ENCODE measurements at regions not wholly inside any gene's neighbourhood (a gene's known extent, or its start where the extent isn't known, plus 50 kb on each side); places are given as distances from the start of the nearest gene placed in this dataset.

DNA sequence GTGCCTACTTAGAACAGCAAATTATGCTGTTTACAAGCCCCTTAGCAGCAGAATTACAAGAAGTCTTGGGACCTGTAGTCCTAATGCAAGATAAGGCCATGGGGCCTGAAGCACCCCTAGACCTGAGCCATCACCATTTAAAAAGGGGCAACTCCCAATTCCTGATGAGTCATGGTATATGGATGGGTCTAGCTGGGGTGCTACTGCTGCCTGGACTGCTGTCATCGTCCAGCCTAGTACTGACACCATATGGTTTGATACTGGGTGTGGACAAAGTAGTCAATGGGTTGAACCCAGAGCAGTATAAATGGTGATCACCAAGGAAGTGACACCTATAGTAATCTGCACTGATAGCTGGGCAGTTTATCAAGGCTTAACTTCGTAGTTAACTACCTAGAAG is 450.0 kb downstream of the IPMK start:
- no peak for ATAC-seq

DNA sequence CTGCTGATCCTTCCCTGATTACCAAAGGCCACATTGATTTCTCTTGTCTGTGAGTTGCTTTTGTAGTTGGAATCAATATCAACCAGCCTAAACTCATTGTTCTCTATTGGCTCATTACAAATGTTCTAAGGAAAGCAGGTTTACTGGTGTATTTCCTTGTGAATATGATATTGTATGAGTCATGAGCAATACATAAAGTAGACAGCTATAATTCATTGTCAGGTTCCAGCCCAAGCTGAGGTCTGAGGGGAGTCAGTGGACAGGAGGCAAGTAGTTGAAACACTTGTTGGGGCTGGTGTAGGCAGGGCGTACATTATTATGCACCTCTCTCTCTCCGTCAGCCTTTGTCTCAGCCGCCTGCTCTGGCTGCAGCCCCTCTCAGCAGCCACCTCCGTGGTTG is 451.7 kb downstream of the IPMK start:
- ATAC-seq = no peak
- TF ChIP-seq TCF4 (CRISPR knock-in tag; IDR thresholded peaks at IDR 0.05; ENCODE audit: borderline replicate concordance) (no peak), GLIS3 (CRISPR knock-in tag; IDR thresholded peaks at IDR 0.05) (no peak), CSDC2 (CRISPR knock-in tag; IDR thresholded peaks at IDR 0.05) (no peak), OSR1 (CRISPR knock-in tag; IDR thresholded peaks at IDR 0.05) (no peak)

More for the DNA sequence above, 450.0 kb downstream of the IPMK start:
- no peak for TF ChIP-seq PPARA (CRISPR knock-in tag; IDR thresholded peaks at IDR 0.05; ENCODE audit: borderline replicate concordance)
- TF ChIP-seq, protein P1, sequence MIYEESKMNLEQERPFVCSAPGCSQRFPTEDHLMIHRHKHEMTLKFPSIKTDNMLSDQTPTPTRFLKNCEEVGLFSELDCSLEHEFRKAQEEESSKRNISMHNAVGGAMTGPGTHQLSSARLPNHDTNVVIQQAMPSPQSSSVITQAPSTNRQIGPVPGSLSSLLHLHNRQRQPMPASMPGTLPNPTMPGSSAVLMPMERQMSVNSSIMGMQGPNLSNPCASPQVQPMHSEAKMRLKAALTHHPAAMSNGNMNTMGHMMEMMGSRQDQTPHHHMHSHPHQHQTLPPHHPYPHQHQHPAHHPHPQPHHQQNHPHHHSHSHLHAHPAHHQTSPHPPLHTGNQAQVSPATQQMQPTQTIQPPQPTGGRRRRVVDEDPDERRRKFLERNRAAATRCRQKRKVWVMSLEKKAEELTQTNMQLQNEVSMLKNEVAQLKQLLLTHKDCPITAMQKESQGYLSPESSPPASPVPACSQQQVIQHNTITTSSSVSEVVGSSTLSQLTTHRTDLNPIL (CRISPR knock-in tag; IDR thresholded peaks at IDR 0.05; ENCODE audit: low read depth) = no peak
- TF ChIP-seq ZNF565 (CRISPR knock-in tag; conservative IDR thresholded peaks at IDR 0.05; ENCODE audit: low read depth) = no peak
- TF ChIP-seq, protein P2, sequence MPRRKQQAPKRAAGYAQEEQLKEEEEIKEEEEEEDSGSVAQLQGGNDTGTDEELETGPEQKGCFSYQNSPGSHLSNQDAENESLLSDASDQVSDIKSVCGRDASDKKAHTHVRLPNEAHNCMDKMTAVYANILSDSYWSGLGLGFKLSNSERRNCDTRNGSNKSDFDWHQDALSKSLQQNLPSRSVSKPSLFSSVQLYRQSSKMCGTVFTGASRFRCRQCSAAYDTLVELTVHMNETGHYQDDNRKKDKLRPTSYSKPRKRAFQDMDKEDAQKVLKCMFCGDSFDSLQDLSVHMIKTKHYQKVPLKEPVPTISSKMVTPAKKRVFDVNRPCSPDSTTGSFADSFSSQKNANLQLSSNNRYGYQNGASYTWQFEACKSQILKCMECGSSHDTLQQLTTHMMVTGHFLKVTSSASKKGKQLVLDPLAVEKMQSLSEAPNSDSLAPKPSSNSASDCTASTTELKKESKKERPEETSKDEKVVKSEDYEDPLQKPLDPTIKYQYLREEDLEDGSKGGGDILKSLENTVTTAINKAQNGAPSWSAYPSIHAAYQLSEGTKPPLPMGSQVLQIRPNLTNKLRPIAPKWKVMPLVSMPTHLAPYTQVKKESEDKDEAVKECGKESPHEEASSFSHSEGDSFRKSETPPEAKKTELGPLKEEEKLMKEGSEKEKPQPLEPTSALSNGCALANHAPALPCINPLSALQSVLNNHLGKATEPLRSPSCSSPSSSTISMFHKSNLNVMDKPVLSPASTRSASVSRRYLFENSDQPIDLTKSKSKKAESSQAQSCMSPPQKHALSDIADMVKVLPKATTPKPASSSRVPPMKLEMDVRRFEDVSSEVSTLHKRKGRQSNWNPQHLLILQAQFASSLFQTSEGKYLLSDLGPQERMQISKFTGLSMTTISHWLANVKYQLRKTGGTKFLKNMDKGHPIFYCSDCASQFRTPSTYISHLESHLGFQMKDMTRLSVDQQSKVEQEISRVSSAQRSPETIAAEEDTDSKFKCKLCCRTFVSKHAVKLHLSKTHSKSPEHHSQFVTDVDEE (CRISPR knock-in tag; IDR thresholded peaks at IDR 0.05) = no peak
- no peak for TF ChIP-seq RARB (CRISPR knock-in tag; IDR thresholded peaks at IDR 0.05)
- no peak for TF ChIP-seq ZFP30 (CRISPR knock-in tag; IDR thresholded peaks at IDR 0.05)
- no peak for TF ChIP-seq OSR1 (CRISPR knock-in tag; IDR thresholded peaks at IDR 0.05)
- TF ChIP-seq, protein P3, sequence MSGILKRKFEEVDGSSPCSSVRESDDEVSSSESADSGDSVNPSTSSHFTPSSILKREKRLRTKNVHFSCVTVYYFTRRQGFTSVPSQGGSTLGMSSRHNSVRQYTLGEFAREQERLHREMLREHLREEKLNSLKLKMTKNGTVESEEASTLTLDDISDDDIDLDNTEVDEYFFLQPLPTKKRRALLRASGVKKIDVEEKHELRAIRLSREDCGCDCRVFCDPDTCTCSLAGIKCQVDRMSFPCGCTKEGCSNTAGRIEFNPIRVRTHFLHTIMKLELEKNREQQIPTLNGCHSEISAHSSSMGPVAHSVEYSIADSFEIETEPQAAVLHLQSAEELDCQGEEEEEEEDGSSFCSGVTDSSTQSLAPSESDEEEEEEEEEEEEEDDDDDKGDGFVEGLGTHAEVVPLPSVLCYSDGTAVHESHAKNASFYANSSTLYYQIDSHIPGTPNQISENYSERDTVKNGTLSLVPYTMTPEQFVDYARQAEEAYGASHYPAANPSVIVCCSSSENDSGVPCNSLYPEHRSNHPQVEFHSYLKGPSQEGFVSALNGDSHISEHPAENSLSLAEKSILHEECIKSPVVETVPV (CRISPR knock-in tag; IDR thresholded peaks at IDR 0.05) = no peak
- TF ChIP-seq ESRRG (CRISPR knock-in tag; IDR thresholded peaks at IDR 0.05) = no peak
- TF ChIP-seq TOX (CRISPR knock-in tag; IDR thresholded peaks at IDR 0.05; ENCODE audit: borderline replicate concordance) = no peak
- TF ChIP-seq, protein P4, sequence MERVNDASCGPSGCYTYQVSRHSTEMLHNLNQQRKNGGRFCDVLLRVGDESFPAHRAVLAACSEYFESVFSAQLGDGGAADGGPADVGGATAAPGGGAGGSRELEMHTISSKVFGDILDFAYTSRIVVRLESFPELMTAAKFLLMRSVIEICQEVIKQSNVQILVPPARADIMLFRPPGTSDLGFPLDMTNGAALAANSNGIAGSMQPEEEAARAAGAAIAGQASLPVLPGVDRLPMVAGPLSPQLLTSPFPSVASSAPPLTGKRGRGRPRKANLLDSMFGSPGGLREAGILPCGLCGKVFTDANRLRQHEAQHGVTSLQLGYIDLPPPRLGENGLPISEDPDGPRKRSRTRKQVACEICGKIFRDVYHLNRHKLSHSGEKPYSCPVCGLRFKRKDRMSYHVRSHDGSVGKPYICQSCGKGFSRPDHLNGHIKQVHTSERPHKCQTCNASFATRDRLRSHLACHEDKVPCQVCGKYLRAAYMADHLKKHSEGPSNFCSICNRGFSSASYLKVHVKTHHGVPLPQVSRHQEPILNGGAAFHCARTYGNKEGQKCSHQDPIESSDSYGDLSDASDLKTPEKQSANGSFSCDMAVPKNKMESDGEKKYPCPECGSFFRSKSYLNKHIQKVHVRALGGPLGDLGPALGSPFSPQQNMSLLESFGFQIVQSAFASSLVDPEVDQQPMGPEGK (CRISPR knock-in tag; IDR thresholded peaks at IDR 0.05; ENCODE audit: borderline replicate concordance) = no peak
- no peak for TF ChIP-seq TCF4 (CRISPR knock-in tag; IDR thresholded peaks at IDR 0.05; ENCODE audit: borderline replicate concordance)
- no peak for TF ChIP-seq ISL1 (CRISPR knock-in tag; IDR thresholded peaks at IDR 0.05)
- TF ChIP-seq ZNF8 (CRISPR knock-in tag; IDR thresholded peaks at IDR 0.05) = no peak
- TF ChIP-seq ZC3H10 (CRISPR knock-in tag; IDR thresholded peaks at IDR 0.05) = no peak
- no peak for TF ChIP-seq SNAI2 (CRISPR knock-in tag; IDR thresholded peaks at IDR 0.05)
- TF ChIP-seq, protein P5, sequence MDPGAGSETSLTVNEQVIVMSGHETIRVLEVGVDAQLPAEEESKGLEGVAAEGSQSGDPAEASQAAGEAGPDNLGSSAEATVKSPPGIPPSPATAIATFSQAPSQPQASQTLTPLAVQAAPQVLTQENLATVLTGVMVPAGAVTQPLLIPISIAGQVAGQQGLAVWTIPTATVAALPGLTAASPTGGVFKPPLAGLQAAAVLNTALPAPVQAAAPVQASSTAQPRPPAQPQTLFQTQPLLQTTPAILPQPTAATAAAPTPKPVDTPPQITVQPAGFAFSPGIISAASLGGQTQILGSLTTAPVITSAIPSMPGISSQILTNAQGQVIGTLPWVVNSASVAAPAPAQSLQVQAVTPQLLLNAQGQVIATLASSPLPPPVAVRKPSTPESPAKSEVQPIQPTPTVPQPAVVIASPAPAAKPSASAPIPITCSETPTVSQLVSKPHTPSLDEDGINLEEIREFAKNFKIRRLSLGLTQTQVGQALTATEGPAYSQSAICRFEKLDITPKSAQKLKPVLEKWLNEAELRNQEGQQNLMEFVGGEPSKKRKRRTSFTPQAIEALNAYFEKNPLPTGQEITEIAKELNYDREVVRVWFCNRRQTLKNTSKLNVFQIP (CRISPR knock-in tag; IDR thresholded peaks at IDR 0.05; ENCODE audit: borderline replicate concordance, low read depth) = no peak
- no peak for TF ChIP-seq ZFP3 (CRISPR knock-in tag; IDR thresholded peaks at IDR 0.05)
- no peak for TF ChIP-seq CSDC2 (CRISPR knock-in tag; IDR thresholded peaks at IDR 0.05)
- no peak for TF ChIP-seq BACH2 (CRISPR knock-in tag; IDR thresholded peaks at IDR 0.05; ENCODE audit: borderline replicate concordance)

DNA sequence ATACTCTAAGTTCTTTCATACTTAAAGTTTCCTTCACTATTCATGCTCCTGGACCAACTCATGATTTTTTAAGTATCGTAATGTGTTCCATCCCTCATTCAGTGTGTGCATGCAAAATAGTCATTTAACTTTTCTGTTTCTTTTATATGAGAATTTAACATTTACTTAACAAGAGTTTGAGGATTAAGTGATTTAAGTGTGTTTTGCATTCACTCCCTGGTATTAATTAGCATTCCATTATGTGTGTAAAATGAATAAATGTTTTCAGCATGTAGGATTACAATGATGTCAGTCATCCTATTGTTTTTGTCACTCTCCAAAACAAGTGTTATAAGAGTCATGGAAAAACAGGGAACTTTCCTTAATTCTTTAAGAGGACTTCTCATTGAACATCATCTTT is 457.7 kb downstream of the IPMK start:
- no peak for ATAC-seq
- TF ChIP-seq PPARA (CRISPR knock-in tag; IDR thresholded peaks at IDR 0.05; ENCODE audit: borderline replicate concordance) = no peak

DNA sequence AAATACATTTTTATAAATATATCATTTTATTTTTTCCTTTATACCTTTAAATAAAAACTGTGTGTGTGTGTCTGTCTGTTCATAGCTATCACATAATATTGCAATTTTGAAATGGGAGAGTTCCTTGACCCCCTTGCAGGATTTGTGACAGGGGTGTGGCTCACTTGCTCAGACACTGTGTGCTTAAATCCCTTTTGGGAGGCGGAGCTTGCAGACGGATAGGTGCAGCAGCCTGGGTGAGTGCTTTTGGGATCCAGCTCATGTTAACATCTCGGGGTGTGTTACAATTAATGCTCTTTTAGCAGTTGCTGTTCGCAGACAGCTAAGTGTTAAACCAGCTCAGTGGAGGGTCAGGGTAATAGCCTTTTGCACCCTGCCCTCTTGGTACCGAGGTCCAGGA is 459.8 kb downstream of the IPMK start:
- no peak for ATAC-seq
- no peak for TF ChIP-seq ZNF565 (CRISPR knock-in tag; conservative IDR thresholded peaks at IDR 0.05; ENCODE audit: low read depth)
- no peak for TF ChIP-seq OSR1 (CRISPR knock-in tag; IDR thresholded peaks at IDR 0.05)
- TF ChIP-seq, protein P4 (CRISPR knock-in tag; IDR thresholded peaks at IDR 0.05; ENCODE audit: borderline replicate concordance) = no peak
- TF ChIP-seq ZNF70 (CRISPR knock-in tag; IDR thresholded peaks at IDR 0.05) = no peak
- TF ChIP-seq ZFP30 (CRISPR knock-in tag; IDR thresholded peaks at IDR 0.05) = no peak
- TF ChIP-seq ZC3H10 (CRISPR knock-in tag; IDR thresholded peaks at IDR 0.05) = no peak
- TF ChIP-seq TOX (CRISPR knock-in tag; IDR thresholded peaks at IDR 0.05; ENCODE audit: borderline replicate concordance) = no peak
- TF ChIP-seq ZFP3 (CRISPR knock-in tag; IDR thresholded peaks at IDR 0.05) = no peak
- TF ChIP-seq, protein P5 (CRISPR knock-in tag; IDR thresholded peaks at IDR 0.05; ENCODE audit: borderline replicate concordance, low read depth) = no peak
- no peak for TF ChIP-seq ESRRG (CRISPR knock-in tag; IDR thresholded peaks at IDR 0.05)
- TF ChIP-seq RARB (CRISPR knock-in tag; IDR thresholded peaks at IDR 0.05) = no peak
- no peak for TF ChIP-seq SNAI2 (CRISPR knock-in tag; IDR thresholded peaks at IDR 0.05)
